ENCODE measurements at regions not wholly inside any gene's neighbourhood (a gene's known extent, or its start where the extent isn't known, plus 50 kb on each side); places are given as distances from the start of the nearest gene placed in this dataset.

- ATAC-seq (no peak), DNase-seq (no peak)
- 67% methylated on average over 2 of the region's 2 CpGs for WGBS (ENCODE audit: insufficient coverage, low coverage, low lambda C conversion rate, missing lambda C conversion rate)
- no peaks in the 10 kb centered on the region for H3K9me3 ChIP-seq
- H3K4me3 ChIP-seq: no peak overlapping the region
- no peaks in the 10 kb centered on the region for H3K27me3 ChIP-seq
- intact Hi-C loops (cut with DNase I): no loop called here
- no peak for TF ChIP-seq POLR2A (IDR thresholded peaks at IDR 0.05)
- TF ChIP-seq CTCF (IDR thresholded peaks at IDR 0.05): no peak
- no peak overlapping the region for H3K27ac ChIP-seq
- H3K4me1 ChIP-seq: no peaks in the 10 kb centered on the region
- no peaks in the 10 kb centered on the region for H3K36me3 ChIP-seq
Measured at GRCh38 chr7:84629640-84630318, 435.2 kb upstream of the SEMA3A start.

GRCh38 chr7:84629216-84629615 lies 434.6 kb upstream of the SEMA3A start:
- WGBS (ENCODE audit: insufficient coverage, low coverage, low lambda C conversion rate, missing lambda C conversion rate): 61% methylated on average over 3 of the region's 3 CpGs
- H3K36me3 ChIP-seq: no peaks in the 10 kb centered on the region
- ATAC-seq (no peak), DNase-seq (no peak)
- no peaks in the 10 kb centered on the region for H3K4me1 ChIP-seq
- TF ChIP-seq CTCF (IDR thresholded peaks at IDR 0.05): no peak
- TF ChIP-seq POLR2A (IDR thresholded peaks at IDR 0.05): no peak
- H3K4me3 ChIP-seq: no peak overlapping the region
- no peaks in the 10 kb centered on the region for H3K9me3 ChIP-seq
- intact Hi-C loops (cut with DNase I): no loop called here
- no peaks in the 10 kb centered on the region for H3K27me3 ChIP-seq
- no peak overlapping the region for H3K27ac ChIP-seq

GRCh38 chr7:84627250-84627649 lies 432.7 kb upstream of the SEMA3A start:
- no peak for ATAC-seq
- WGBS (ENCODE audit: insufficient coverage, low coverage, low lambda C conversion rate, missing lambda C conversion rate): 45% methylated on average over 2 of the region's 2 CpGs

GRCh38 chr7:84624927-84625326 lies 430.3 kb upstream of the SEMA3A start:
- no peak overlapping the region for H3K27ac ChIP-seq
- intact Hi-C loops (cut with DNase I): no loop called here
- WGBS (ENCODE audit: insufficient coverage, low coverage, low lambda C conversion rate, missing lambda C conversion rate): 38% methylated on average over 2 of the region's 2 CpGs
- TF ChIP-seq POLR2A (IDR thresholded peaks at IDR 0.05) (no peak), CTCF (IDR thresholded peaks at IDR 0.05) (no peak)
- no peaks in the 10 kb centered on the region for H3K9me3 ChIP-seq
- H3K4me3 ChIP-seq: no peak overlapping the region
- no peaks in the 10 kb centered on the region for H3K27me3 ChIP-seq
- no peaks in the 10 kb centered on the region for H3K4me1 ChIP-seq
- ATAC-seq (no peak), DNase-seq (no peak)
- no peaks in the 10 kb centered on the region for H3K36me3 ChIP-seq

More at GRCh38 chr7:84627250-84627649, 432.7 kb upstream of the SEMA3A start:
- intact Hi-C loops (cut with DNase I): no loop called here
- Histone ChIP-seq H3K4me1 (no peaks in the 10 kb centered on the region), H3K27ac (no peak overlapping the region), H3K36me3 (no peaks in the 10 kb centered on the region), H3K4me3 (no peak overlapping the region), H3K27me3 (no peaks in the 10 kb centered on the region), H3K9me3 (no peaks in the 10 kb centered on the region)
- TF ChIP-seq POLR2A (IDR thresholded peaks at IDR 0.05) (no peak), CTCF (IDR thresholded peaks at IDR 0.05) (no peak)
- DNase-seq: no peak

All from right lobe of liver (tissue), 6 donors.